Vagina (tissue), 2 donors: ENCODE measurements at regions not wholly inside any gene's neighbourhood (a gene's known extent, or its start where the extent isn't known, plus 50 kb on each side); places are given as distances from the start of the nearest gene placed in this dataset.

Source experiments
- DNase-seq, 2 donors: peaks; one replicate each; pipeline ENCODE4 v3.0.0-alpha.2; 2017; ENCODE audit errors: extremely low spot score in 2 of 2
- H3K27ac ChIP-seq: fragments of 200-600 bp; sonication (generic); one replicate; pipeline ENCODE4 v1.5.1; 2019
- H3K27me3 ChIP-seq: fragments of 200-600 bp; sonication (generic); one replicate; pipeline ENCODE4 v1.5.1; 2019
- H3K36me3 ChIP-seq, 2 donors: fragments of 200-600 bp; sonication (generic); one replicate each; pipeline ENCODE4 v1.5.1; 2017 to 2019
- H3K4me1 ChIP-seq: fragments of 200-600 bp; sonication (generic); one replicate; pipeline ENCODE4 v1.5.1; 2019
- H3K4me3 ChIP-seq, 2 donors: fragments of 200-600 bp; sonication (generic); 1 replicate in 1 of 2; 2 replicates in 1 of 2; pipeline ENCODE4 v1.5.1; 2016 to 2019
- H3K9me3 ChIP-seq: fragments of 200-600 bp; sonication (generic); one replicate; pipeline ENCODE4 v1.5.1; 2019
- CTCF ChIP-seq, 3 experiments: fragments of 450-650 bp in 2 of 3; fragments of 200-600 bp in 1 of 3; sonication (generic) in 1 of 3; IDR thresholded peaks; one replicate each; pipeline ENCODE4 v1.5.1; 2017 to 2019; ENCODE audit warnings: antibody characterized with exemption in 3 of 3, mild to moderate bottlenecking in 2 of 3, moderate library complexity in 2 of 3
- POLR2A ChIP-seq, 2 donors: fragments of 450-650 bp; IDR thresholded peaks; one replicate each; pipeline ENCODE4 v1.6.1; 2017; ENCODE audit warnings: antibody characterized with exemption in 2 of 2, mild to moderate bottlenecking in 2 of 2, moderate library complexity in 2 of 2
- POLR2AphosphoS5 ChIP-seq, 2 donors: sonication (generic); formaldehyde crosslinking; IDR thresholded peaks; one replicate each; pipeline ENCODE4 v1.9.0; 2017; ENCODE audit warnings: antibody characterized with exemption in 2 of 2, mild to moderate bottlenecking in 2 of 2, low read depth in 1 of 2; ENCODE audit not compliant: insufficient read depth in 1 of 2
- intact Hi-C: fragments of 100-400 bp; cut with DNase I; formaldehyde crosslinking; loops from one replicate; pipeline ENCODE4 v1.15.1; 2023

GRCh38 chr21:14321042-14321441 is 61.9 kb downstream of the HSPA13 start:
- Histone ChIP-seq H3K27ac (no peak overlapping the region), H3K4me1 (no peaks in the 10 kb centered on the region), H3K27me3 (no peaks in the 10 kb centered on the region), H3K4me3 (no peak overlapping the region), H3K36me3 (no peaks in the 10 kb centered on the region), H3K9me3 (no peaks in the 10 kb centered on the region)
- no peak for DNase-seq
- intact Hi-C loops, result no loop called here
- TF ChIP-seq CTCF (IDR thresholded peaks at IDR 0.05) (no peak), POLR2AphosphoS5 (IDR thresholded peaks at IDR 0.05; ENCODE audit: insufficient read depth in 1 of 2, low read depth in 1 of 2) (no peak)

- Histone ChIP-seq H3K9me3 (no peaks in the 10 kb centered on the region), H3K27ac (no peak overlapping the region), H3K4me1 (no peaks in the 10 kb centered on the region), H3K4me3 (no peak overlapping the region), H3K36me3 (no peaks in the 10 kb centered on the region), H3K27me3 (no peaks in the 10 kb centered on the region)
- intact Hi-C loops, result no loop called here
- DNase-seq, result no peak
- no peak for TF ChIP-seq POLR2AphosphoS5 (IDR thresholded peaks at IDR 0.05; ENCODE audit: insufficient read depth in 1 of 2, low read depth in 1 of 2)
- TF ChIP-seq POLR2A (IDR thresholded peaks at IDR 0.05), result no peak
- no peak for TF ChIP-seq CTCF (IDR thresholded peaks at IDR 0.05)
These were observed 63.1 kb downstream of the HSPA13 start for GRCh38 chr21:14319805-14320204.

DNA sequence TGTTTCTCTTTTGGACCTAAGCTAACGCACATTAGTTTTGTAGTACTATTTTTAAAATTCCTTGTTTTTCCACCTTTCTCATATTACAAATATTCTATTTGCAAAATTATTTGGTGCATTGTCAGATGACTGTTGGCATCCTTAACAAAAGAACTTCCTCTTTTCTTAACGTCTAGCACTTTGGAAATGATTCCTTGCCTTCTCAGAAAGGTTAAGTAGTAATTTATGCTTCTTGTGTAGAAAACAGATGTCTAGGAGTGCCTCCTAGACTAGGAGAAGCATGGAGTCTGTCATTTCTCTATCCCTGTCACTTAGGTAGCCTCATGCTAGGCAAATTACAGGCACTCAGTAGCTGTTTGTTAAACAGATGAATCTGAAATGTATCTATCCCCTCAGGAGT is 64.4 kb downstream of the HSPA13 start:
- no peaks in the 10 kb centered on the region for H3K27me3 ChIP-seq
- no peak overlapping the region for H3K4me3 ChIP-seq
- intact Hi-C loops, result no loop called here
- no peaks in the 10 kb centered on the region for H3K9me3 ChIP-seq
- no peaks in the 10 kb centered on the region for H3K36me3 ChIP-seq
- H3K27ac ChIP-seq, result no peak overlapping the region
- no peak for TF ChIP-seq POLR2AphosphoS5 (IDR thresholded peaks at IDR 0.05; ENCODE audit: insufficient read depth in 1 of 2, low read depth in 1 of 2)
- no peak for TF ChIP-seq CTCF (IDR thresholded peaks at IDR 0.05)
- TF ChIP-seq POLR2A (IDR thresholded peaks at IDR 0.05), result no peak
- H3K4me1 ChIP-seq, result no peaks in the 10 kb centered on the region
- no peak for DNase-seq

DNA sequence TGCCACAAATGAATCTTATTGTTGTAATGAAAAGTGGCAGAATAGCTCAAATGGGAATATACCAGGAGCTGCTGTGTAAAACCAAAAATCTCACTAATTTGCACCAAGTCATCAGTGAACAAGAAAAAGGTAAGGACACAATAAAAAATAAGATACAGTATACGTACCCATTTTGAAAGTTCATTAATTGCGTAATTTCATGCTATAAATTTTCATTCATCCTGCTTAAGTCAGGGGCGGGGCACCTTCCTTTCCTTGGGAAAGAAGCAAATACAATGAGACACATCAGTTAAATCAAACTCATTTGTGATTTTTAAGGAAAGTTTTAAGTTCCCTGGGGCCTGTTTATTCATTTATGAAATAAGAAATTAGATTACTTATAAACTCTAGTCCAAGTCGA is 65.4 kb downstream of the HSPA13 start:
- TF ChIP-seq POLR2AphosphoS5 (IDR thresholded peaks at IDR 0.05; ENCODE audit: insufficient read depth in 1 of 2, low read depth in 1 of 2) (no peak), POLR2A (IDR thresholded peaks at IDR 0.05) (no peak), CTCF (IDR thresholded peaks at IDR 0.05) (no peak)
- Histone ChIP-seq H3K27me3 (no peaks in the 10 kb centered on the region), H3K36me3 (no peaks in the 10 kb centered on the region), H3K27ac (no peak overlapping the region), H3K9me3 (no peaks in the 10 kb centered on the region), H3K4me1 (peaks cover 7% of the 10 kb centered on the region), H3K4me3 (no peak overlapping the region)
- DNase-seq, result no peak
- intact Hi-C loops, result no loop called here

GRCh38 chr21:14313300-14313699 is 69.6 kb downstream of the HSPA13 start:
- Histone ChIP-seq H3K27ac (no peak overlapping the region), H3K36me3 (no peaks in the 10 kb centered on the region), H3K27me3 (no peaks in the 10 kb centered on the region), H3K9me3 (no peaks in the 10 kb centered on the region), H3K4me3 (no peak overlapping the region), H3K4me1 (peaks cover 9% of the 10 kb centered on the region)
- intact Hi-C loops, result no loop called here
- DNase-seq, result no peak
- TF ChIP-seq CTCF (IDR thresholded peaks at IDR 0.05), result no peak
- no peak for TF ChIP-seq POLR2A (IDR thresholded peaks at IDR 0.05)
- TF ChIP-seq POLR2AphosphoS5 (IDR thresholded peaks at IDR 0.05; ENCODE audit: insufficient read depth in 1 of 2, low read depth in 1 of 2), result no peak
